HCT116 (cell line): ENCODE measurements at regions not wholly inside any gene's neighbourhood (a gene's known extent, or its start where the extent isn't known, plus 50 kb on each side); places are given as distances from the start of the nearest gene placed in this dataset.
"Not testable (repeated sequence)": the region's sequence is repeated elsewhere in the genome, so short reads cannot be mapped to it uniquely, and the experiment has no call there.

Experiments
- ATAC-seq: fragments of 200-7000 bp; cut with Tn5 transposase; 2 replicates; pipeline ENCODE4 v1.9.1; 2020; ENCODE audit warnings: mild to moderate bottlenecking, moderate library complexity
- BruUV-seq: library from RNA; stranded (reverse); fragments of 400-500 nt; replicated peaks from 2 replicates; lab custom pipeline; 2021; lab: Mats Ljungman, UMichigan
- CTCF ChIA-PET: fragments of 300-600 bp; sonication (Branson Sonifier 250); formaldehyde crosslinking; loops from one replicate; lab custom pipeline; 2021; ENCODE audit warnings: antibody characterized with exemption; lab: Charles Lee
- POLR2A ChIA-PET: fragments of 300-600, 350-600 bp; sonication (Branson Sonifier 250); formaldehyde crosslinking; loops from one replicate; lab custom pipeline; 2021; ENCODE audit warnings: antibody characterized with exemption; lab: Charles Lee
- RAD21 ChIA-PET, 2 experiments: fragments of 300-600 bp; sonication (Branson Sonifier 250); formaldehyde crosslinking; loops; one replicate each; lab custom pipeline; 2023; ENCODE audit warnings: low total read pairs in 2 of 2; ENCODE audit not compliant: uncharacterized antibody in 2 of 2, unreplicated experiment in 2 of 2, low non-redundant PET in 1 of 2; lab: Charles Lee
- DNase-seq: peaks from one replicate; pipeline ENCODE4 v3.0.0-alpha.2; 2010; ENCODE audit warnings: low read depth, low spot score
- H2AFZ ChIP-seq: fragments of 200-600 bp; shearing (Covaris generic), sonication (generic); 2 replicates; pipeline ENCODE4 v1.6.1; 2017; ENCODE audit warnings: low read depth, mixed run types, mixed read lengths, antibody characterized with exemption, low read length; ENCODE audit not compliant: poor library complexity, severe bottlenecking
- H3K27ac ChIP-seq: 2 replicates; pipeline ENCODE4 v1.5.1; 2012; ENCODE audit warnings: low read depth, low read length
- H3K27me3 ChIP-seq: fragments of 200-600 bp; sonication (generic); 2 replicates; pipeline ENCODE4 v1.6.1; 2016; ENCODE audit warnings: mixed run types, low read length, mixed read lengths; ENCODE audit not compliant: insufficient read depth
- H3K36me3 ChIP-seq, 2 experiments: fragments of 200-500 bp in 1 of 2; fragments of 200-600 bp in 1 of 2; sonication (Bioruptor generic) in 1 of 2; sonication (generic) in 1 of 2; 2 replicates each; pipeline versions ENCODE4 v1.5.1 to v1.6.1; 2014 to 2016; ENCODE audit warnings: low read length in 2 of 2, inconsistent platforms in 1 of 2, mixed read lengths in 1 of 2, mixed run types in 1 of 2; ENCODE audit not compliant: insufficient read depth in 2 of 2, control insufficient read depth in 1 of 2
- H3K4me1 ChIP-seq, 2 experiments: fragments of 200-600 bp in 1 of 2; sonication (generic) in 1 of 2; 2 replicates each; pipeline versions ENCODE4 v1.5.1 to v1.6.1; 2012 to 2017; ENCODE audit warnings: low read length in 2 of 2, inconsistent platforms in 1 of 2, mild to moderate bottlenecking in 1 of 2, mixed read lengths in 1 of 2, mixed run types in 1 of 2, moderate library complexity in 1 of 2; ENCODE audit not compliant: insufficient read depth in 2 of 2, control insufficient read depth in 1 of 2
- H3K4me2 ChIP-seq: fragments of 200-600 bp; sonication (generic); 2 replicates; pipeline ENCODE4 v1.6.1; 2017; ENCODE audit warnings: mixed run types, low read length, mixed read lengths
- H3K4me3 ChIP-seq, 2 experiments: fragments of 200-600 bp in 1 of 2; sonication (generic) in 1 of 2; replicated peaks in 1 of 2; 2 replicates each; pipeline ENCODE4 v1.5.1; 2011 to 2016; ENCODE audit warnings: low read length in 2 of 2, control low read depth in 1 of 2, low read depth in 1 of 2, mild to moderate bottlenecking in 1 of 2, mixed read lengths in 1 of 2, mixed run types in 1 of 2
- H3K79me2 ChIP-seq: fragments of 200-600 bp; sonication (generic); 2 replicates; pipeline ENCODE4 v1.6.1; 2017; ENCODE audit warnings: mild to moderate bottlenecking, mixed run types, low read length, moderate library complexity, mixed read lengths; ENCODE audit not compliant: insufficient read depth
- H3K9ac ChIP-seq: fragments of 200-600 bp; sonication (generic); 2 replicates; pipeline ENCODE4 v1.6.1; 2016; ENCODE audit warnings: low read length, mixed read lengths
- H3K9me2 ChIP-seq: fragments of 200-600 bp; sonication (generic), shearing (Covaris generic); 2 replicates; pipeline ENCODE4 v1.6.1; 2017; ENCODE audit warnings: mixed run types, mild to moderate bottlenecking, moderate library complexity; ENCODE audit not compliant: insufficient read depth
- H3K9me3 ChIP-seq, 2 experiments: fragments of 200-500 bp in 1 of 2; fragments of 200-600 bp in 1 of 2; sonication (Bioruptor generic) in 1 of 2; sonication (generic) in 1 of 2; 2 replicates each; pipeline ENCODE4 v1.6.1; 2014 to 2017; ENCODE audit warnings: low read length in 2 of 2, mixed read lengths in 2 of 2, inconsistent platforms in 1 of 2, low read depth in 1 of 2, mild to moderate bottlenecking in 1 of 2, mixed run types in 1 of 2, moderate library complexity in 1 of 2; ENCODE audit not compliant: control insufficient read depth in 1 of 2, insufficient read depth in 1 of 2
- H4K20me1 ChIP-seq: fragments of 200-600 bp; sonication (generic), shearing (Covaris generic); 2 replicates; pipeline ENCODE4 v1.6.1; 2017; ENCODE audit warnings: mixed run types, mild to moderate bottlenecking, moderate library complexity; ENCODE audit not compliant: insufficient read depth
- ATF3 ChIP-seq: IDR thresholded peaks from 2 replicates; pipeline ENCODE4 v1.6.1; 2012
- CBX3 ChIP-seq: IDR thresholded peaks from 2 replicates; pipeline ENCODE4 v1.6.1; 2012; ENCODE audit warnings: low read depth
- CTCF ChIP-seq, 3 experiments: fragments of 200-600 bp in 1 of 3; sonication (generic) in 1 of 3; IDR thresholded peaks in 2 of 3; conservative IDR thresholded peaks in 1 of 3; 2 replicates each; pipeline ENCODE4 v1.5.1; 2012 to 2017; ENCODE audit warnings: low read depth in 2 of 3, low read length in 2 of 3, antibody characterized with exemption in 1 of 3, borderline replicate concordance in 1 of 3, control low read depth in 1 of 3, mild to moderate bottlenecking in 1 of 3, mixed read lengths in 1 of 3, mixed run types in 1 of 3, moderate library complexity in 1 of 3; ENCODE audit not compliant: insufficient read depth in 1 of 3
- ELF1 ChIP-seq: IDR thresholded peaks from 2 replicates; pipeline ENCODE4 v1.6.1; 2012; ENCODE audit warnings: low read depth, borderline replicate concordance
- EZH2 ChIP-seq: fragments of 200-600 bp; sonication (generic); IDR thresholded peaks from 2 replicates; pipeline ENCODE4 v1.6.1; 2017; ENCODE audit warnings: antibody characterized with exemption, mixed run types
- EZH2phosphoT487 ChIP-seq: fragments of 200-600 bp; IDR thresholded peaks from 2 replicates; pipeline ENCODE4 v1.6.1; 2018; ENCODE audit warnings: antibody characterized with exemption, borderline replicate concordance
- FOSL1 ChIP-seq: IDR thresholded peaks from 2 replicates; pipeline ENCODE4 v1.6.1; 2012; ENCODE audit warnings: low read depth
- JUND ChIP-seq: IDR thresholded peaks from 2 replicates; pipeline ENCODE4 v1.6.1; 2012
- POLR2AphosphoS5 ChIP-seq: IDR thresholded peaks from 2 replicates; pipeline ENCODE4 v1.6.1; 2011; ENCODE audit warnings: mild to moderate bottlenecking, low read depth, low read length, moderate library complexity
- RAD21 ChIP-seq: IDR thresholded peaks from 2 replicates; pipeline ENCODE4 v1.6.1; 2012; ENCODE audit warnings: low read depth, mild to moderate bottlenecking
- SIN3A ChIP-seq: IDR thresholded peaks from 2 replicates; pipeline ENCODE4 v1.6.1; 2012; ENCODE audit warnings: low read depth
- SP1 ChIP-seq: IDR thresholded peaks from 2 replicates; pipeline ENCODE4 v1.6.1; 2012; ENCODE audit warnings: low read depth
- SRF ChIP-seq: IDR thresholded peaks from 2 replicates; pipeline ENCODE4 v1.6.1; 2012; ENCODE audit warnings: low read depth
- TCF7L2 ChIP-seq: IDR thresholded peaks from 2 replicates; pipeline ENCODE4 v1.7.0; 2011; ENCODE audit warnings: borderline replicate concordance, inconsistent platforms; ENCODE audit not compliant: insufficient read depth, insufficient read length; ENCODE audit errors: extremely low read depth
- YY1 ChIP-seq: IDR thresholded peaks from 2 replicates; pipeline ENCODE4 v1.6.1; 2011; ENCODE audit warnings: low read length, low read depth, moderate library complexity, mild to moderate bottlenecking; ENCODE audit not compliant: insufficient replicate concordance; ENCODE audit errors: extremely low read depth
- ZFX ChIP-seq: fragments of 450-650 bp; IDR thresholded peaks from 2 replicates; pipeline ENCODE4 v1.6.1; 2017
- ZNF274 ChIP-seq: fragments of 200-500 bp; sonication (Bioruptor generic); IDR thresholded peaks from 2 replicates; pipeline ENCODE4 v1.6.1; 2014; ENCODE audit warnings: mild to moderate bottlenecking, low read depth, low read length, inconsistent platforms
- intact Hi-C: fragments of 100-400 bp; cut with micrococcal nuclease; formaldehyde crosslinking; loops from 2 replicates; pipeline ENCODE4 v1.10.0; 2022

- no peak for TF ChIP-seq EZH2phosphoT487
- no peak for TF ChIP-seq ATF3
These were observed 424.4 kb upstream of the LMO3 start (continued) for GRCh38 chr12:17030338-17030737.

GRCh38 chr12:17028348-17028747 lies 422.4 kb upstream of the LMO3 start:
- H3K9me3 ChIP-seq: no peaks in the 10 kb centered on the region; a peak in 1 of 4 replicates
- RAD21 ChIA-PET: no interaction called here

GRCh38 chr12:17025424-17025823 lies 419.5 kb upstream of the LMO3 start:
- BruUV-seq, H3K4me3 ChIP-seq, H4K20me1 ChIP-seq, H3K27me3 ChIP-seq, H3K9ac ChIP-seq, H3K9me2 ChIP-seq, H3K79me2 ChIP-seq, H3K4me1 ChIP-seq, intact Hi-C loops, H3K4me2 ChIP-seq, H3K27ac ChIP-seq, RAD21 ChIA-PET, H3K9me3 ChIP-seq, ATAC-seq, CTCF ChIA-PET, H2AFZ ChIP-seq, DNase-seq, POLR2A ChIA-PET, H3K36me3 ChIP-seq: not testable (repeated sequence)

More at GRCh38 chr12:17028348-17028747, 422.4 kb upstream of the LMO3 start:
- H4K20me1 ChIP-seq: no peaks in the 10 kb centered on the region
- DNase-seq (no peak), ATAC-seq (no peak)
- H3K36me3 ChIP-seq: no peaks in the 10 kb centered on the region
- H3K9me2 ChIP-seq: no peaks in the 10 kb centered on the region
- ChIA-PET CTCF (no interaction called here), POLR2A (no interaction called here)
- no peak overlapping the region for H3K27ac ChIP-seq
- H3K4me3 ChIP-seq: no peak overlapping the region
- H3K79me2 ChIP-seq: no peaks in the 10 kb centered on the region
- no peak overlapping the region for H3K4me2 ChIP-seq
- no peak for TF ChIP-seq YY1
- TF ChIP-seq ELF1: no peak
- TF ChIP-seq ZNF274: no peak
- no peak for TF ChIP-seq RAD21
- no peak for TF ChIP-seq EZH2
- no peak for TF ChIP-seq SRF
- TF ChIP-seq ZFX: no peak
- TF ChIP-seq ATF3: no peak
- no peak for TF ChIP-seq TCF7L2
- TF ChIP-seq CTCF (IDR thresholded peaks at IDR 0.05 in 2 of 3, conservative IDR thresholded peaks at IDR 0.05 in 1 of 3; ENCODE audit: borderline replicate concordance in 1 of 3, insufficient read depth in 1 of 3, low read depth in 2 of 3, low read length in 2 of 3): no peak
- no peak for TF ChIP-seq FOSL1
- no peak for TF ChIP-seq SIN3A
- no peak for TF ChIP-seq CBX3
- TF ChIP-seq SP1: no peak
- no peak for TF ChIP-seq JUND
- no peak for TF ChIP-seq POLR2AphosphoS5
- no peak for TF ChIP-seq EZH2phosphoT487
- no peak overlapping the region for H2AFZ ChIP-seq
- intact Hi-C loops: no loop called here
- H3K27me3 ChIP-seq: no peaks in the 10 kb centered on the region
- H3K4me1 ChIP-seq: no peaks in the 10 kb centered on the region
- no TSS peak for BruUV-seq
- H3K9ac ChIP-seq: no peak overlapping the region
